ENCODE measurements at regions not wholly inside any gene's neighbourhood (a gene's known extent, or its start where the extent isn't known, plus 50 kb on each side); places are given as distances from the start of the nearest gene placed in this dataset.

GRCh38 chr5:88660264-88660946, 222.6 kb downstream of the MEF2C start:
- TF ChIP-seq IRF1 (CRISPR knock-in tag; IDR thresholded peaks at IDR 0.05) = no peak
- H3K4me1 Mint-ChIP-seq = peaks cover 52% of the 10 kb centered on the region
- no peak overlapping the region for H3K27ac Mint-ChIP-seq
- H3K4me3 Mint-ChIP-seq = peak overlapping the region; percentile 71
- ChIA-PET POLR2A (interaction anchor here (0.6 to 1.8 kb wide), 5 partner anchors 24 to 736 kb away, joined by 3 to 7 read pairs (median 4); no protein-coding TSS in a partner anchor), CTCF (interaction anchor here (0.6 to 3.5 kb wide), 20 partner anchors 11 to 882 kb away, joined by 3 to 33 read pairs (median 6); no protein-coding TSS in a partner anchor)
- ATAC-seq (peak; percentile 23), DNase-seq (ENCODE audit: low spot score) (no peak)
- no peaks in the 10 kb centered on the region for H3K9me3 Mint-ChIP-seq
- H3K27me3 Mint-ChIP-seq (ENCODE audit: low read depth) = peaks cover 77% of the 10 kb centered on the region
- no peaks in the 10 kb centered on the region for H3K36me3 Mint-ChIP-seq

GRCh38 chr5:88659529-88660263, 223.3 kb downstream of the MEF2C start:
- TF ChIP-seq ELF4 (CRISPR knock-in tag; IDR thresholded peaks at IDR 0.05; ENCODE audit: low read depth) (no peak), ZNF512 (CRISPR knock-in tag; IDR thresholded peaks at IDR 0.05; ENCODE audit: borderline replicate concordance) (0 out of 2 replicates have a peak, but pooled peaks have one; percentile 32), FOXP1 (CRISPR knock-in tag; IDR thresholded peaks at IDR 0.05; ENCODE audit: borderline replicate concordance) (0 out of 2 replicates have a peak, but pooled peaks have one; percentile 35), MAX (CRISPR knock-in tag; IDR thresholded peaks at IDR 0.05) (0 out of 2 replicates have a peak, but pooled peaks have one; percentile 37), ARID4B (CRISPR knock-in tag; IDR thresholded peaks at IDR 0.05; ENCODE audit: borderline replicate concordance) (peak; percentile 46; the same call in 1 of the 2 replicates)
- ChIA-PET CTCF (interaction anchor here (0.6 to 3.5 kb wide), 18 partner anchors 13 to 881 kb away, joined by 3 to 33 read pairs (median 6); no protein-coding TSS in a partner anchor), POLR2A (interaction anchor here (0.6 to 1.8 kb wide), 5 partner anchors 25 to 735 kb away, joined by 3 to 7 read pairs (median 4); no protein-coding TSS in a partner anchor)
- Mint-ChIP-seq H3K27me3 (ENCODE audit: low read depth) (peaks cover 70% of the 10 kb centered on the region), H3K4me3 (peak overlapping the region; percentile 71), H3K36me3 (no peaks in the 10 kb centered on the region), H3K27ac (no peak overlapping the region), H3K4me1 (peaks cover 45% of the 10 kb centered on the region), H3K9me3 (no peaks in the 10 kb centered on the region)
- ATAC-seq (peak; percentile 19), DNase-seq (ENCODE audit: low spot score) (peak; percentile 58)

- POLR2A ChIA-PET = no interaction called here
- no peak for TF ChIP-seq FOXK1 (CRISPR knock-in tag; IDR thresholded peaks at IDR 0.05)
- TF ChIP-seq ETV6 (CRISPR knock-in tag; IDR thresholded peaks at IDR 0.05) = no peak
- TF ChIP-seq ZNF232 (CRISPR knock-in tag; IDR thresholded peaks at IDR 0.05) = no peak
- TF ChIP-seq ATF2 (CRISPR knock-in tag; IDR thresholded peaks at IDR 0.05; ENCODE audit: borderline replicate concordance, low read depth) = no peak
- TF ChIP-seq NFYB (CRISPR knock-in tag; conservative IDR thresholded peaks at IDR 0.05; ENCODE audit: low read depth) = no peak
- TF ChIP-seq CTCF (IDR thresholded peaks at IDR 0.05) = no peak
- TF ChIP-seq TEAD4 (CRISPR knock-in tag; IDR thresholded peaks at IDR 0.05) = no peak
- TF ChIP-seq ZNF423 (CRISPR knock-in tag; IDR thresholded peaks at IDR 0.05) = no peak
These were observed 224.1 kb downstream of the MEF2C start for GRCh38 chr5:88658886-88659285.

More at GRCh38 chr5:88658886-88659285, 224.1 kb downstream of the MEF2C start:
- no peaks in the 10 kb centered on the region for H3K36me3 Mint-ChIP-seq
- H3K27me3 Mint-ChIP-seq (ENCODE audit: low read depth) = peaks cover 63% of the 10 kb centered on the region
- DNase-seq (ENCODE audit: low spot score) = no peak
- peaks cover 39% of the 10 kb centered on the region for H3K4me1 Mint-ChIP-seq
- no peak overlapping the region for H3K27ac Mint-ChIP-seq
- no peaks in the 10 kb centered on the region for H3K9me3 Mint-ChIP-seq
- peak overlapping the region; percentile 71 for H3K4me3 Mint-ChIP-seq
- CTCF ChIA-PET = interaction anchor here (1.0 to 3.5 kb wide), 6 partner anchors 17 to 878 kb away, joined by 3 to 33 read pairs (median 14); no protein-coding TSS in a partner anchor
- no peak for ATAC-seq
